GM19238 (cell line): ENCODE measurements at regions not wholly inside any gene's neighbourhood (a gene's known extent, or its start where the extent isn't known, plus 50 kb on each side); places are given as distances from the start of the nearest gene placed in this dataset.
"Not testable (repeated sequence)": the region's sequence is repeated elsewhere in the genome, so short reads cannot be mapped to it uniquely, and the experiment has no call there.

Experiments
- DNase-seq: peaks from one replicate; pipeline ENCODE4 v3.0.0; 2011; ENCODE audit warnings: low spot score; ENCODE audit not compliant: insufficient read length

- DNase-seq: no peak
These were observed 217.0 kb upstream of the MGAT4C start for GRCh38 chr12:86473231-86473630.

GRCh38 chr12:86456776-86457175 lies 200.6 kb upstream of the MGAT4C start:
- no peak for DNase-seq

- DNase-seq: no peak
These were observed 200.1 kb upstream of the MGAT4C start for GRCh38 chr12:86456241-86456640.

GRCh38 chr12:86445356-86445755 lies 189.2 kb upstream of the MGAT4C start:
- DNase-seq: no peak

- DNase-seq: no peak
These were observed 178.9 kb upstream of the MGAT4C start for GRCh38 chr12:86435053-86435452.

GRCh38 chr12:86429824-86430223 lies 173.6 kb upstream of the MGAT4C start:
- no peak for DNase-seq

- no peak for DNase-seq
These were observed 165.1 kb upstream of the MGAT4C start for GRCh38 chr12:86421333-86421732.

GRCh38 chr12:86414201-86414600 lies 158.0 kb upstream of the MGAT4C start:
- DNase-seq: no peak

GRCh38 chr12:86411710-86412109 lies 155.5 kb upstream of the MGAT4C start:
- DNase-seq: no peak

- no peak for DNase-seq
These were observed 151.5 kb upstream of the MGAT4C start for GRCh38 chr12:86407620-86408208.

- no peak for DNase-seq
These were observed 133.8 kb upstream of the MGAT4C start for GRCh38 chr12:86389949-86390348.

- DNase-seq: no peak
These were observed 131.5 kb upstream of the MGAT4C start for GRCh38 chr12:86387591-86388145.

- not testable (repeated sequence) for DNase-seq
These were observed 127.6 kb upstream of the MGAT4C start for GRCh38 chr12:86383759-86384158.

GRCh38 chr12:86379337-86379736 lies 123.1 kb upstream of the MGAT4C start:
- DNase-seq: no peak

GRCh38 chr12:86376052-86376451 lies 119.9 kb upstream of the MGAT4C start:
- DNase-seq: no peak

GRCh38 chr12:86373813-86374212 lies 117.6 kb upstream of the MGAT4C start:
- no peak for DNase-seq

GRCh38 chr12:86367137-86367536 lies 110.9 kb upstream of the MGAT4C start:
- no peak for DNase-seq

GRCh38 chr12:86349196-86349595 lies 93.0 kb upstream of the MGAT4C start:
- no peak for DNase-seq

GRCh38 chr12:86333955-86334522 lies 77.8 kb upstream of the MGAT4C start:
- no peak for DNase-seq

GRCh38 chr12:86331457-86331856 lies 75.3 kb upstream of the MGAT4C start:
- DNase-seq: no peak

- no peak for DNase-seq
These were observed 74.8 kb upstream of the MGAT4C start for GRCh38 chr12:86331012-86331411.

GRCh38 chr12:86312232-86312631 lies 56.0 kb upstream of the MGAT4C start:
- no peak for DNase-seq
